ENCODE measurements at regions not wholly inside any gene's neighbourhood (a gene's known extent, or its start where the extent isn't known, plus 50 kb on each side); places are given as distances from the start of the nearest gene placed in this dataset.
"Not testable (repeated sequence)": the region's sequence is repeated elsewhere in the genome, so short reads cannot be mapped to it uniquely, and the experiment has no call there.

DNA sequence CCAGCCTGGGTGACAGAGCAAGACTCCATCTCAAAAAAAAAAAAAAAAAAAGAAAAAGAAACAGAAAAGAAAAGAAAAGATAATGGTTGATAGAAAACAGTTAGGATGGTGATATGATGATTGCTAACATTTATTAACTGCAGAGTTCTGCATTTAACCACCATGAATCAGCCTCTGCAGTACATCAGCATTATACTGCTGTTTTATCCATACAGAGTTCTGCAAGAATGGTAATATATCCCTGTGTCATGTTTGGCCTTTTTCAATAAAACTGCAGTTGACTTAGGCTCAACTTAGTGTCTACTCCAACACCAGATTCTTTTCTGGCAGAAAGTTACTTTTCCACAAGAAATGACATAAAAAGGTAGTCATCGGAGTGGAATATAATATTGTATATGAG, 62.6 kb downstream of the DUSP6 start:
- DNase-seq (no peak), ATAC-seq (no peak)
- intact Hi-C loops (cut with DNase I): no loop called here

DNA sequence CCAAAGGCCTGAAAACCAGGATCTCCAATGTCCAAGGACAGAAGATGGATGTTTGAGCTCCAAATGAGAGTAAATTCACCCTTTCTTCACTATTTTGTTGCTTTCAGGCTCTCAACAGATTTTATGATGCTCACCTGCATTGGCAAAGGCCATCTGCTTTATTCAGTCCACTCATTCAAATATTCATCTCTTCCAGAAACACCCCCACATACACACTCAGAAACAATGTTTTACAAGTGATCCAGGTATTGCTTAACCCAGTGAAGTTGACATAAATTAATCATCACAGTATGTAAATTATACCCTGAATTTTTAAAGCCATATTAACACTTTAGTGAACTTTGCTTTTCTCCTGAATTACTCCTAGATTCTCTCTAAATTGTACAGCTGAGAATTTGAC, 63.3 kb downstream of the DUSP6 start:
- intact Hi-C loops (cut with DNase I): no loop called here
- ATAC-seq: peak in 1 of 2 donors; percentile 21
- no peak for DNase-seq

- DNase-seq (no peak), ATAC-seq (no peak)
- intact Hi-C loops (cut with DNase I): no loop called here
Observed at GRCh38 chr12:89286501-89286900, 65.8 kb downstream of the DUSP6 start.

- intact Hi-C loops (cut with DNase I): no loop called here
- peak in 1 of 2 donors; percentile 18 for ATAC-seq
- DNase-seq: no peak
Observed at GRCh38 chr12:89281539-89281867, 70.8 kb downstream of the DUSP6 start.

- intact Hi-C loops (cut with DNase I): no loop called here
- ATAC-seq: peak; percentile 80 to 87
- no peak for DNase-seq
Observed at GRCh38 chr12:89280833-89281538, 71.3 kb downstream of the DUSP6 start.

DNA sequence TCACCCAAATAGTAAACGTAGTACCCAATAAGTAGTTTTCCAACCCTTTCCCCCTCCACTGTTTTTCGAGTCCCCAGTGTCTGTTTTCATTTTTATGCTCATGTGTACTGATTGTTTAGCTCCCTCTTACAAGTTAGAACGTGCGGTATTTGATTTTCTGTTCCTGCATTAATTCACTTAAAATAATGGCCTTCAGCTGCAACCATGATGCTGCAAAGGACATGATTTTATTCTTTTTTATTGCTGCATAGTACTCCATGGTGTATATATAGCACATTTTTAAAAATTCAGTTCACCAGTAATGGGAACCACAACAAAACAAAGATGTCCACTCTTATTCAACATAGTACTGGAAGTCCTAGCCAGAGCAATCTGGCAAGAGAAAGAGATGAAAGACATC, 72.8 kb downstream of the DUSP6 start:
- no peak for ATAC-seq
- no peak for DNase-seq
- intact Hi-C loops (cut with DNase I): no loop called here

DNA sequence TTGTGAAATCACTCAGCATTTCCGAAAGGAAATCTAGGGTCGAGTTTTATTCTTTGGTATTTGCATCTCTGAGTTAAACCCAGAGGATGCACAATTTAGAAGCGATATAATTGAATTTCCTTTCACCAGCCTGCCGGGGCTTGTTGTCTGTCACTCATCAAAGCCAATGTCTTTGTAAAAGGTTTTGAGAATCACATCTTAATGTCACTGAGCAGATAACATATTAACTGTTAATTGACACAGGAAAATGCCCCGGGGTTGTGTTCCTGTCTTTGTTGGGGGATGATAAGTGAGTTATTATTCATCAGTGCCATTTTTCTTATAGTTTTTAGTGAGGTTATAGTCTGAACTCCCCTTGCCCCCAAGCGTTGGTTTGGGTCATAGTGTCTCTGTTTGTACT, 73.4 kb downstream of the DUSP6 start:
- intact Hi-C loops (cut with DNase I): no loop called here
- ATAC-seq: no peak

DNA sequence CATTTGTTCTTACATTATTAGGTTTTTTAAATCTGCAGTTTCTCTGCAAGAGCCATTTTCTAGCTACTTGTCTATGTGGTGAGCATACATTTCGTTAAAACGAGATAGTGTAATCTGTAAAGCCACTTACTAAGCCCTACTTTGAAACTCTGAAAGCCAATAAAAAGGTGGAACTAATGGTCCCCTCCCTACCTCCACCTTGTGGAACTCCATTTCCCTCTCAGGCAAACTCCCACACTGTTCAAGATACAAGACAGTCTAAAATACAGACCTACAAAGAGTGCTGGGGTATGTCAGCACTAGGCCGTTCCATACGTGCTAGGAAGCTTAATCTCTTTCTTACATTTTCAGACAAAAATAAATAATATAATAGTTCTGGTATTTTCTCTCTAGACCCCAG, 74.1 kb downstream of the DUSP6 start:
- DNase-seq (no peak), ATAC-seq (no peak)
- intact Hi-C loops (cut with DNase I): no loop called here

More for the DNA sequence above, 73.4 kb downstream of the DUSP6 start:
- DNase-seq: no peak

- DNase-seq (no peak), ATAC-seq (peak; percentile 35 to 75)
- intact Hi-C loops (cut with DNase I): no loop called here
Observed at GRCh38 chr12:89276860-89277259, 75.4 kb downstream of the DUSP6 start.

DNA sequence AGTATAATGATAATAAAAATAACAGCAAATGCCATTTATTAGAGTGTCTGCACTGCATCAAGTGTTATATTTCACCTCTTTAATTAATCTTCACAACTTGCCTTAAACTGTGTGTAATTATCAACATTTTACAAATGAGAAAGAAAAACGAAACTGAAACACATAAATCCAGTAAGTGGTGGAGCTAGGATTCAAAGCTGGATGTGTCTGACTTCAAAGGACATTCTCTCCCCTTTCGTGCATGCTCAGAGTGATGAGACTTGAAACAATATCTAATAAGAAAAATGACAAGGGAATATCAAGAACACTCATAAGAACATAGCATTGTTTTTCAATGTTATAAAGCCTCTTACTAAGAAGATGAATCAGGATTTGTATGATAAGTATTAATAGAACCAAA, 78.8 kb downstream of the DUSP6 start:
- DNase-seq: no peak
- intact Hi-C loops (cut with DNase I): no loop called here

DNA sequence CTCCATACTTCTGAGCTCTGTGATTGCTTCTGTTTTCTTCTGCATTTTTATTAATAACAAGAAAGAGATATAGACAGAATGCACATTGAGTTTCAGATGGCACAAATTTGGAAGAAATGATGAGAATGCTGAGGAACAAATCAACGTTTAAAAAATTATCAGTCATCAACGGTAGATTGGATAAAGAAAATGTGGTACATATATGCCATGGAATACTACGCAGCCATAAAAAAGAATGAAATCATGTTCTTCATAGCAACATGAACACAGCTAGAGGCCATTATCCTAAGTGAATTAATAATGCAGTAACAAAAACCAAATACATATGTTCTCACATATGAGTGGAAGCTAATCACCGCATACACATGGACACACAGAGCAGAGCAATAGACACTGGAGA, 81.8 kb downstream of the DUSP6 start:
- DNase-seq: no peak
- no peak for ATAC-seq
- intact Hi-C loops (cut with DNase I): no loop called here

More for the DNA sequence above, 78.8 kb downstream of the DUSP6 start:
- no peak for ATAC-seq

- intact Hi-C loops (cut with DNase I): no loop called here
- ATAC-seq (no peak), DNase-seq (no peak)
Observed at GRCh38 chr12:89269174-89269573, 83.1 kb downstream of the DUSP6 start.

GRCh38 chr12:89267404-89267803, 84.9 kb downstream of the DUSP6 start:
- ATAC-seq (no peak), DNase-seq (no peak)
- intact Hi-C loops (cut with DNase I): no loop called here

DNA sequence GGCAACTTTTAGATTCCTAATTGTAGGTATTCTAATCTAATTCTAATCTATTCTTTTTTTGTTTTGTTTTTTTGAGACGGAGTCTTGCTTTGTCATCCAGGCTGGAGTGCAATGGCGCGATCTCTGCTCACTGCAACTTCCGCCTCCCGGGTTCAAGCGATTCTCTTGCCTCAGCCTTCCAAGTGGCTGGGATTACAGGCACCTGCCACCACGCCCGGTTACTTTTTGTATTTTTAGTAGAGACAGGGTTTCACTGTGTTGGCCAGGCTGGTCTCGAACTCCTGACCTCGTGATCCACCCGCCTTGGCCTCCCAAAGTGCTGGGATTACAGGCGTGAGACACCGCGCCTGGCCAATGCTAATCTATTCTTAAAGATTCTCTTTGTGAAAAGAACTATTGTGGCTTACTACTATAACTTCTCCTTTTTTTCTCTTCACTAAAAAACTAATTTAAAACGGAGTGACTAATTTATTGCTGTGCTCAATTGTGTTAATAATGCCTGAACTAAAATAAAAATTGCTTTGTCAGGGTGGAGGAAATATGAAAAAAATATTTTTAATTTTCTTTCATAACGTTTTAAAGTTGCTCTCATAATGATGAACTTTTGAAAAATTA, 85.6 kb downstream of the DUSP6 start:
- ATAC-seq, DNase-seq: not testable (repeated sequence)

DNA sequence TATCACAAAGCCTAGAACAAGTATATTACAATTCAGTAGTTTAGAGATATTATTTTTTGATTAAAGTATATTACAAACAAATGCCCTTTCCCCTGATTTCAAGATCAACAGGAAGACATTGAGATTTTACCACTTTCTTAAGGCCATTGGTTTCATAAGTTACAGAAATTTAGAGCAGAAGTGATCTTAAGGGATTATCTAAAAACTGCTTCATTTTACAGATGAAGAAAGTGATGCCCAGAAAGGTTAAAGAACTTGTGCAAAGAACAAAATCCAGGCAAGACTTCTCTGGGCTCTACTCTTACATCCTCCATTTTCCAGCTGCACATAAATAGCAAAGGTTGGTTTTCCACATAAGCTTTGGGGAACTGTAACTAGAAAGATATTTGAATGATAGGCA, 87.5 kb downstream of the DUSP6 start:
- peak in 1 of 2 donors; percentile 60 for ATAC-seq
- intact Hi-C loops (cut with DNase I): no loop called here
- DNase-seq: no peak

More for the DNA sequence above, 85.6 kb downstream of the DUSP6 start:
- intact Hi-C loops (cut with DNase I): not testable (repeated sequence)

DNA sequence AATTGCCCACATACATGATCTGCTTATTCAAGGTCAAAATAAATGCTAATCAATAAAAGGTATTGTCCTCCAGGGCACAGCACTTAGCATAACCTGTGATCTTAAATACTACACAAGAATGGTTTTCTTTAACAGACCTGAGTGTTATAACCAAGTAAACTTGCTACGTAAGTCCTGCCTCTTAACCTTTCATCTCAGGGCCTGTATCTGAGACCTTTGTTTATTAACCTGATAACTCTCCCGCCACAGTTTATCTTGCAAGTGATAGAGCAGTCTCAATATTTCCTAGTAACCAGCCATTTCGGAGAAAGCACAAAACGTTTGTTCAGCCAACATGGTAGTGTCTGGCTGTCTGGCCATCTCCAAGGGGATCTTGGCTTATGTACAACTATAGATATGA, 88.4 kb downstream of the DUSP6 start:
- intact Hi-C loops (cut with DNase I): no loop called here
- ATAC-seq: no peak
- no peak for DNase-seq

DNA sequence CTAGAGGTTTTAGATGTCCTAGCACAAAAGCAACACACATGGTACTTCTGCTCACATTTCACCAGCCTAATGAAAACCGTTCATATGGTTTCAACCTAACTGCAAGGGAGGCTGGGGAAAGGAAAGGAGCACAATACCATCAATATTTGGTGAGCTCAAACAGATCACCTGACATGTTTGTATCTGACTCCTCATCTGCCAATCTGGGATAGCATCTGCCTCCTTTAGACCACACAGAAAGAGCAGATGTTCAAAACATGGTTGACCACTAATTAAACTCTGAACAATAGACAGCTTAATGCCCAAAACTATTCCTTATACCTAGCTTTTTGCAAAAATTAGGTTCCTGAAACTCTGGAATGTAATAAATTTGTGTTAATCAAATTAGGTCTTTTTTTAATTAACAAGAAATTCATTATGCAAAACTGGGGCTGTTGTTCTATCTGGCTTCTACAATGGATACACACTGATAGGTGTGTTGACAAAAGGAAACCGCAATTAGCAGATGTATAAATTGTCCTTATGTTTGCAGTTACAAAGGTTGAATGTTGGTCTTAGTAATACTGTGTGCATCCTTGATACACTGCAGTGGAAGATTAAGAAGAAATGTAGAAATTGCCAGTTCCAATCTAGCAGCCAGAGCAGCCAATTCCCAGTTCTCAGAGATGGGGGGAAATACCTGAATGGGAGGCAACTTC, 89.3 kb downstream of the DUSP6 start:
- intact Hi-C loops (cut with DNase I): no loop called here
- ATAC-seq: no peak
- DNase-seq: no peak

- intact Hi-C loops (cut with DNase I): no loop called here
- DNase-seq (no peak), ATAC-seq (no peak)
Observed at GRCh38 chr12:89261982-89262381, 90.3 kb downstream of the DUSP6 start.

- no peak for ATAC-seq
- DNase-seq: no peak
- intact Hi-C loops (cut with DNase I): no loop called here
Observed at GRCh38 chr12:89260841-89261637, 91.3 kb downstream of the DUSP6 start.

DNA sequence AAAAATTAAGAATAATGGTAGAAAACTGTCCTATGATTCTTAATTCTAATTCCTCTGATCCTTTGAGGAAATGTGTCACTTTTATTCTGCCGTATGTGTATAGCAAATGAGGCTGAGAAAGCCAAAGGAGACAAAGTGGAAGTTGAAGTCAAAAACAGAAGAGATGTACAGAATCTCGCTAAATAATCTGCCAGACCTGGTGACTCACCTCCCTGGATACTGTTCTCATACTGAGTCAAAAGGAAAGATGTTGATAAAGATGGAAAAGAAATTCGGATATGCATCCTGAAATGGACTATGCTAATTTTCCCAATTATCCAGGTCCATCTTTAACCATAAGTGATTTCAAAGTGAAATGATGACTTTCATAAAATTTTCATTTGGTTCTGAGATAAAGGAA, 92.5 kb downstream of the DUSP6 start:
- intact Hi-C loops (cut with DNase I): no loop called here
- ATAC-seq: no peak
- no peak for DNase-seq

Measured in left cardiac atrium (tissue), 4 donors.